ENCODE measurements at regions not wholly inside any gene's neighbourhood (a gene's known extent, or its start where the extent isn't known, plus 50 kb on each side); places are given as distances from the start of the nearest gene placed in this dataset.
A peak's percentile ranks its signal among the peaks of the same experiment; 100 is the strongest.

DNA sequence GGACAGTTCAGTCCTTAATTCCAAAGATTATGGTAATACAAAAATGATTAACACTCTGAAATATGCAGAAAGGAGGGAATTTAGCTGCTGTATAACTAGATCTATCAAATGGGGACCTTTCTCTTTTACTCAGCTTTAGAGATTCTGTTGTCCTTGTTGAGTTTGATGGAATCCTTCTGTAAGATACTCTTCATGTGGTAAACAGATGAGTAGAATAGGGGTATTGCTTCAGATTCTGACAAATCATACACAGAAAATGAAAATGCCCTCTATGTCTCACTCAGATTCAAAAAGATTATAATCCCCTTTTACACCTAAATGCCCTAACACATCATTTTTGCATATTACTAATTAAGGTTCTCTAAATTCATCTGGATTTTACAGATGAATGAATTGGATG is 50.7 kb downstream of the ARHGAP35 start:
- DNase-seq (ENCODE audit: low spot score), result no peak

DNA sequence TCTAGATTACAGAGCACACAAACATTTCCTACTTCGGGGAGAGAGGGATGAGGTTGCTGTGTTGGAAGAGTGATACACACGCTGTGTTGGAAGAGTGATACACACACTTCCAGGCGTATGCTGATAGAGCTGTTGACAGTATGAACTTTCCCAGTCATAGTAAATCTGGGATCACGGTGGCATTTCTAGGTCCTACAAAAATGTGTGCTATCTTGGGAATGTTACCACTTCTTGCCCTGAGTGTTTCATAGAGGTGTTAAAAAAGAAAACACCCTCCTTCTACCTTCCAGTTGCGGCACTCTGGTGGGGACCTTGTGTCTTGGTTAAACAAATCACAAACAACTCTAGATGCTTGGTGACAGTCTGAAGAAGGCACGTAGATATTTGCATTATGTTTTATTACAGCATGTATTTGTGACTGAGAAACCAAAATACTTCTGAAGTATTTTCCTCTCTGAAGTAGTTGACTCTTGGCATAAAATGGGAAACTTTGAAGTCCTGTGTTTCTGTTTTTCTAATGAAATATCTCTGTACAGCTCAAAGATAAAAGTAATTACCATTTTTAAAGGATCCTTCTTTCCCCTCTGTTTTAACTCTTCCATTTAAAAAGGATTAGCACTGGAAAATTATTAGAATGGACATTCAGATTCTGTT is 52.5 kb downstream of the ARHGAP35 start:
- no peak for DNase-seq (ENCODE audit: low spot score)

DNA sequence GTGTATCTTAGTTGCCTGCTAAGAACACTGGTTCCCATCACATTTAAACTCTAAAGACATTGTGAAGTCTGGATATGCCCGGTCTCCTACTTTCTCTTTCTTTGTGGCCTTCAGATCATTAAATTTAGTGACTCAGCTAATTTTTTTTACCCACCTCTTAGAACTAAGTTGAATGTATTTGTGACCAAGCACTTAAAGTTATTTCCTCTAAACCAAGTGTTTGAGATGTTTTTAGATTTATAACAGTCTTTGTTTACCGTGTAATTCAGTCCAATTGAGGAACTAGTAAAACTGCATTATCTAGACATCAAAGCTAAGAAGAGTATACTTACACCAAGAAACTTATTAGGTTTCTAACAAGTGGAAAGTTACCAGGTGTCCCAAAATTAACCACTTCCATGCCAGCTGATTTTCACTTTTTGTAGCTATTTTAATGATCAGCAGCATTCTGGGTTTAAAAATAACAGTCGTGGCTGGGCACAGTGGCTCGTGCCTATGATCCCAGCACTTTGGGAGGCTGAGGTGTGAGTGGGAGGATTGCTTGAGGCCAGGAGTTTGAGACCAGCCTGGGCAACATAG is 53.1 kb downstream of the ARHGAP35 start:
- no peak for DNase-seq (ENCODE audit: low spot score)

DNA sequence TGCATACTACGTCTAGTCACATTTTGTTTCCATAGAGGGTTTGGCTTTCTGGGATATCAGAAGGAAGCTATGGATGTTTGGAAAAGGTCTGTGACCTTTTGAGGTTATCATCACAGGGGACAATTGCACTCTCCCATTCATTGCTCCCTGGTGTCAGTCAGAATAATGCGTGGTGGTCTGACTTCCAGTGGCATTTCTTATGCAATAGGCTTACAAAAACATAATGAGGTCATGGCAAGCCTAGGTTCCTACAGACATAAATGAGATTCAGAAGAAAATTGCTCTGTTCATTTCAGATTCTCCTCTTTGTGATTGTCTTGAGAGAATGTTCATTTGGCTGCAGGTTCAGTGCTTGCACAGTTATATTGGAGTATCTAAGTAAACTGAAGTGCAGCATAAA is 54.6 kb downstream of the ARHGAP35 start:
- no peak for DNase-seq (ENCODE audit: low spot score)

DNA sequence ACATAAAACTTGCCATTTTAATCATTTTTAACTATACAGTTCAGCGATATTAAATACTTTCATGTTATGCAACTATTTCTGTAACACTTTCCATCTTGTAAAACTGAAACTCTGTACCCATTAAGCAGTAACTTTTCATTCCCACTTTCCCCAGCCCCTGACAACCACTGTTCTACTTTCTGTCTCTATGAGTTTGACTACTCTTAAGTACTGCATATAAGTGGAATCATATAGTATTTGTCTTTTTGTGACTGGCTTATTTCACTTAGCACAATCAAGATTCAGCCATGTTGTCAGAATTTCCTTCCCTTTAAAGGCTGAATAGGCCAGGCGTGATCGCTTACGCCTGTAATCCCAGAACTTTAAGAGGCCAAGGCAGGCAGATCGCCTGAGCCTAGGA is 56.2 kb downstream of the ARHGAP35 start:
- no peak for DNase-seq (ENCODE audit: low spot score)

DNA sequence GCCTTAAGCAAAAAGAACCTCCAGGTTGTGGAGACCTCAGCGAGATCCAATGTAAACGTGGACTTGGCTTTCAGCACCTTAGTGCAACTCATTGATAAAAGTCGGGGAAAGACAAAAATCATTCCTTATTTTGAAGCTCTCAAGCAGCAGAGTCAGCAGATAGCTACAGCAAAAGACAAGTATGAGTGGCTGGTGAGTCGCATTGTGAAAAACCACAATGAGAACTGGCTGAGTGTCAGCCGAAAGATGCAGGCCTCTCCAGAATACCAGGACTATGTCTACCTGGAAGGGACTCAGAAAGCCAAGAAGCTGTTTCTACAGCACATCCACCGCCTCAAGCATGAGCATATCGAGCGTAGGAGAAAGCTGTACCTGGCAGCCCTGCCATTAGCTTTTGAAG is 58.5 kb downstream of the ARHGAP35 start:
- no peak for DNase-seq (ENCODE audit: low spot score)

DNA sequence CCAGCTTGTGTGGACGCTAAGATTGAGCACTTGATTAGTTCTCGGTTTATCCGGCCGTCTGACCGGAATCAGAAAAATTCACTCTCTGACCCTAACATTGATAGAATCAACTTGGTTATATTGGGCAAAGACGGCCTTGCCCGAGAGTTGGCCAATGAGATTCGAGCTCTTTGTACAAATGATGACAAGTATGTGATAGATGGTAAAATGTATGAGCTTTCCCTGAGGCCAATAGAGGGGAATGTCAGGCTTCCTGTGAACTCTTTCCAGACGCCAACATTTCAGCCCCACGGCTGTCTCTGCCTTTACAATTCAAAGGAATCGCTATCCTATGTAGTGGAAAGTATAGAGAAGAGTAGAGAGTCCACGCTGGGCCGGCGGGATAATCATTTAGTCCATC is 59.6 kb downstream of the ARHGAP35 start:
- DNase-seq (ENCODE audit: low spot score), result no peak

DNA sequence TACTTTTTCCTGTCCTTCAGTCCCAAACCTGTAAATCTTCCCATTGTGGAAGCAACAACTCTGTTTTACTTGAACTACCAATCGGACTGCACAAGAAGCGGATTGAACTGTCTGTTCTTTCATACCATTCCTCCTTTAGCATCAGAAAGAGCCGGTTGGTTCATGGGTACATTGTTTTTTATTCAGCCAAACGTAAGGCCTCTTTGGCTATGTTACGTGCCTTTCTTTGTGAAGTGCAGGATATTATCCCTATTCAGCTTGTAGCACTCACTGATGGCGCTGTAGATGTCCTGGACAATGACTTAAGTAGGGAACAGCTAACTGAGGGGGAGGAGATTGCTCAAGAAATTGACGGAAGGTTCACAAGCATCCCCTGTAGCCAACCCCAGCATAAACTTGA is 60.3 kb downstream of the ARHGAP35 start:
- no peak for DNase-seq (ENCODE audit: low spot score)

DNA sequence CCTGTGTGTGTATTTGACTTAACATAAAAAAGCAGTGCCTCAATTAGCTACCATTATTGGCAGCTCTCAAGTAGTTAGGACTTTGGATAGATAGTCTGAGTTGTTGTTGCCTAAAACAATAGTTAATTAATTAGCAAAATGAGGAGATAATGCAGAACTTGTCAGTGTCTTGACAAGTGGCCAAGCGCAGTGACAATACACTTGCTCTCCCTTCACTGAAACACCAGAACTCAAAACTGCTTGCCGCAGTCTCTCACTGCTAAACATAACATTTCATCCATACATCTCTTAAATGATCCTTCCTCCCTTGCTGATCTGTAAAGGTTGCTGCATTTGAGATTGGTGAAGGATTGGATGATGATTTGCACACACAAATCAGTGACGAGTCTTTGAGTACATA is 61.7 kb downstream of the ARHGAP35 start:
- DNase-seq (ENCODE audit: low spot score), result no peak

DNA sequence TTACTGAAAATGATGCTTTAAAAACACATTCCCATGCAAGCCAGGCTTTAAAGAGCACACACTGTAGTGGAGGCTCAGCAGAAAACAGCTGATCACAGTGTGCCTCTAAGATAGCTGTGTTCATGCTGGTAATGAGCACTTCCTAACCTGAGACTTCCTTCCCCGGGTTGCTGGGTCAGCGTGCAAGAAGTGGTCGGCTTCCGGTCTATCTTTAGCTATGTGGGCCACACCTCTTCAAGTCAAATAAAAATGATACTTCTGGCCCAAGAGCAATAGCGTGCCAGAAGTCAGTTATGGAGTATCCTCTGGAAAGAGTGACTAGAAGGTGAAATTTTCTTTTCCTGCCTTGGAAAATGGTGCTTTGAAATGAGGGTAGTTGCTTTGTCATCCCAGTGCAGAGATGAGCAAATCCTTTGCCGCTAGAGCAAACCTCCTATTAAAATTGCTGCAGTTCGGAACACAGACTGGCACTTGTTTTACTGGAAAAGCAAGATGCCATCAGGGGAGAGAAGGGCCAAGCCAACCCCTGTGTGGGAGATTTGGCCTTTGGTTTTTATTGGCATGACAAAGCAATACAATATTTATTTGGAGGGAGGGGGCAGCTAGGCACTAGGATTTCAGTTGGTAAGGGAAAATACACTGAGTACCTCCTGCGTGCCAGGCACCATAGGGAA is 64.2 kb downstream of the ARHGAP35 start:
- no peak for DNase-seq (ENCODE audit: low spot score)

DNA sequence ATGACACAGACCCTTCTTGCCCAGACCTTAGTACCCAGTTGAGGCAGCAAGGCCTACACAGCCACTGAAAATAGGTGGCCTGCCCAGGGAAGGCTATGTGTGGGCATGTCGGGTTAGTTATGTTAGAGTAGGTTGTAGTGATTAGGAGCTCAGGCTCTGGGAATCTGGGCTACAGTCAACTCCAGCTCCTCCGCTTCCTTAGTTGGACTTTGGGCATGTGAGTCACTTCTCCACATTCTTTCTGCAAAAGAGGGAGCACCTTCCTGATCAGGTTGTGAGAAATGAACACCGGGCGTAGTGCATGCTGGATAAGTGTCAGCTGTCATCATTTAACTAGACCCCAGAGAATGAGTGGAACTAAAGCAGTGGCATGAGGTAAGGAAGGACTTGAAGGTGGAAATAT is 64.8 kb downstream of the ARHGAP35 start:
- DNase-seq (ENCODE audit: low spot score), result no peak

DNA sequence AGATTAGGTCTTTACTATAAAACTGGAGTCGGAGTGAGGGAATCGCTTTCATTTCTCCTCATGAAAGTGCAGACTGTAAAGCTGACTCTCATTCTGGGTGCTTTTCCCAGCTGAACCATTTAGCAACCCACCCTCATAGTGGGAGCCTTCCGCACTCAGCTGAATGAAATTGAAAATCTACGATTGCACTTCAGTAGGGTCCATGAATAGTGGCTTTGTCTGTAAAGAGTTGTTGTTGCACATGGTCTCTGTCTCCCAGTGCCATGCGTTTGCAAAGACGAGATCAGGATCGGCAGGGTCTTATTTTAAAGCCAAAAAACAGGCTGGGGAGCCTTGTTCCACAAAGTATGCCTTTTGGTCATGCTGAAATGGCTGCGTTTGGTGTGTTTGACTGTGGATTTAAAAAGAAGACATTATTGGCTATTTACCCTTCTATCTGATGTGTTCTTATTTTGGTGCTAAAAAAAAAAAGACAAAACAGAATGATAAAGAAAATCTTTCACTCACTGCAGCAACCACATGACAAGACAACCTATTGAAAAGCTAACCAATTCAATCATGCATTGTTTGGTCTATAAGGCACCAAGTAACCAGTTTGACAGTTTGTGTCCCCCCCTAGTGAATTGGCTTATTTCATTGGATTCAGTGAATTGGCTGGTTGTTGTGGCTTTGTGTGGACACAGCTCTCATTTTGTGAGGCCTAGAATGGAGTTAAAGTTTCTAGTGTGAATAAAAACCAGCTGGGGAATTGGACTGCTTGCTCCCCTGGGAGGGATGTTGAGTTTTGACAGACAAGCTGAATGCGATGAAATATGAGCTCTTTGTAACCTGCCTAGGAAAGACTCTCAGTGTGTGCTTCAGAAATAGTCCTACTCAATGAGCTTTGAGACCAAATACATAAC is 65.6 kb downstream of the ARHGAP35 start:
- peak; percentile 94 for DNase-seq (ENCODE audit: low spot score)

DNA sequence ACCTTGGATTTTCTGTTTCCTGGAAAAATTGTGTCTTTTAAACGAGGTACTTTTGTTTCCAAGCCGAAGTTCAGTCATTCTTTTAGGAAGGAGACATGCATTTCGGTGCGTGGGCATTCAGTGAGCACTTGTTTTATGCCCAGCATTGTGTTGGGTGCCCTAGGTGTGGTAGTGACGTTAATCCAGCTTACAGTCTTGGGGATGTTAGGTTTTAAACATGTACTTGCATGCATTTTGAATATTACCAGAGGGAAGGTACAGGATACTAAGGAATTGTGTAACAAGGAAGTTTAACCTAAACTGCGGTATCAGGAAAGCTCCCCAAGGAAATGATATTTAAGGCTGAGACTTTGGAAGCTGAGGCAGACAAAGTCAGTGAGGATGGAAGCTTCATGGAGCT is 66.3 kb downstream of the ARHGAP35 start:
- no peak for DNase-seq (ENCODE audit: low spot score)

DNA sequence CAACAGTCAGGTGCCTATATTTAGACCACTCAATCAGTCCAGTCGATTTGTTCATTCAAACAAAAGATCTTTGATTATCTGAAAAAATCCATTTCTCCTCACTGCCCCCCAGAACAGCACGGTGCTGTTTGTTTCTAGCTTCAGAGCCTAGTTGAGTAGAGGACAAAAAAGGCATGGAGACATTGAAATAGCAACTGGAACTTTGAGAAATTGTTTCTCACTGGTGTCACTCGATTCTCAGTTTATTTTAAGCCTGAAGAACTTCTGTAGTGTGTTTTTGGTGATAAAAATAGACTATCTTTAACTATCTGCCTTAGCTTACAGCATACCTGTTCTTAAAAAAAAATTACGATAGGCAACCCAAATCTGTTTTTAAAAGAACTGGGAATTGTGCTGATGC is 67.1 kb downstream of the ARHGAP35 start:
- DNase-seq (ENCODE audit: low spot score), result no peak

DNA sequence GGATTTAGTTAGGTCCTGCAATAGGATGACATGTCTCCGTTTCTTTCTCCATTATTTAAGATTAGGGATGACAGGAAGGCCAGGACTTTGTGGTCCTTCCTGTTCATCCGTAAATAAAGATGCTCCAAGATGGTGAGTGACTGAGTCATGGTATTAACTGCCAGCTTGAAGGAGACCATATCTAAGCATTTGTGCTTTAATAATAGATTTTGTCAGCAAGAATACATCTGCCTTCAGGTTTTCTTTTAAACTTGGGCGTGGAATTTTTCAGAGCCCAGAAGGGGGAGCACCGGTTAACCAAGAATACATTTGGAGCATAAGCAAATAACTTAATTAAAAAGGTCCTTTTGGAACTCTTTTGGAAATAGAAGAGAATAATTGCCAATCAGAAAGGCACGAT is 68.2 kb downstream of the ARHGAP35 start:
- no peak for DNase-seq (ENCODE audit: low spot score)

DNA sequence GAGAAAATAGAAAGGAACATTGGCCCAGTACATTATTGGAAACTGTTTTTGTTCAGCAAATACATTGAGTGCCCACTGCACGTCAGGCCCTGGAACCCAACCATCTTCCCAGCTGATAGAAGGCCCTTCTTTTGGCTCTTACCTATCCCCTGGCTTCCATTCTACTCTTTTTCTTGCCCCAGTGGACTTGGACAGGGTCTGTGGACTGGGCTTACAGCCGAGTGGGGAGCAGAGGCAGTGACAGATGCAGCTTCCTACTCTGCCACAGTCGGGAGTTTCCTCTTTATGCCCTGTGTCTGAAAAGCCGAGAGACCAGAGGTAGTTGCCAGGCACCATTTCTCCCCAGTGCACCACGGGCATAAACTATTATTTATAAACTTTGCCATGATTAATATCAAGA is 70.4 kb downstream of the ARHGAP35 start:
- DNase-seq (ENCODE audit: low spot score), result peak; percentile 58

DNA sequence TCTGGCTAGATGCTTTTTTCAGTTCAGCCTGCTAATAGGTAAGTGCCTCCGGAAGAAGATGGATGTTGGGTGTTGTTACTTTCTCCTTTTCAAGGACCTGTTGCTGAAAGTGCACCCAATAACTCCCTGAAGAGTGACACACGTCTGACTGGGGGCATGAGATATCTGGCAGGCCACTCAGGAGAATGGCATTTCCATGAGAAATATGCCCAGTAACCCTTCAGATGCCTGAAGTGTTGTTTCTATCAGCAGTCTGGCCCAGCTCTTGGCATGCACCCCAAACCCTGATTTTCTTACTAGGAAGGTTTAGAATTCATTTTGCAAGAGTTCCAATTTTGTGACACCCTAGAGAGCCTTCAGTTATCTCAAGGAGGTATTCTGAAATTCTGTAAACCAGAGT is 71.5 kb downstream of the ARHGAP35 start:
- no peak for DNase-seq (ENCODE audit: low spot score)

DNA sequence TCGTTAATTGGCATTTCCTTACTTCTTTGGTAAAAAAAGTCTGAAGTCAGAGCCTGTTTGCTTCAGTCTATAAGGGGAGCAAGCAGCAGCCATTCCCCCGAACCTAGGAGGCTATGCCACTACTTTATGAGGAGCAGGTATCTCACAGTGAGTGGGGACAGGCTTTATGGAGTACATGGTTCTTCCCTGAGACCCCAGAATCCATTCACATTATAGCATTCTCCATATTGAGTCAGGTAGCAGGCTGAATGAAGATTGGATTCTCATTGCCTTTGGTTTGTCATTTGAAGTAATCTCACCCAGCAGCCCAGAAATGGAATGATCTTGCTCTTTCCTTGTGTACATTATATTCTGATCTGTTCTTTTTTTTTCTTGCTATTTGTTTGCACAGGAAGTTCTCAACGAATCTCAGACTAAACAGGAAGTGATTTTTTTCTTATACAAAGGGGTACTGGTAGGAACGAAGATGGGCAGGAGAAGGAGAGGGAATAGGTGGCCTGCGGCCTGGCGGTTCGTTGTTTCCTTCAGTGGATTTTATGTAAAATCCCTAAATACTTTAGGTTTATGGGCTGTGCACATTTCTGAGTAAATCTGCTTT is 74.4 kb downstream of the ARHGAP35 start:
- DNase-seq (ENCODE audit: low spot score), result no peak

DNA sequence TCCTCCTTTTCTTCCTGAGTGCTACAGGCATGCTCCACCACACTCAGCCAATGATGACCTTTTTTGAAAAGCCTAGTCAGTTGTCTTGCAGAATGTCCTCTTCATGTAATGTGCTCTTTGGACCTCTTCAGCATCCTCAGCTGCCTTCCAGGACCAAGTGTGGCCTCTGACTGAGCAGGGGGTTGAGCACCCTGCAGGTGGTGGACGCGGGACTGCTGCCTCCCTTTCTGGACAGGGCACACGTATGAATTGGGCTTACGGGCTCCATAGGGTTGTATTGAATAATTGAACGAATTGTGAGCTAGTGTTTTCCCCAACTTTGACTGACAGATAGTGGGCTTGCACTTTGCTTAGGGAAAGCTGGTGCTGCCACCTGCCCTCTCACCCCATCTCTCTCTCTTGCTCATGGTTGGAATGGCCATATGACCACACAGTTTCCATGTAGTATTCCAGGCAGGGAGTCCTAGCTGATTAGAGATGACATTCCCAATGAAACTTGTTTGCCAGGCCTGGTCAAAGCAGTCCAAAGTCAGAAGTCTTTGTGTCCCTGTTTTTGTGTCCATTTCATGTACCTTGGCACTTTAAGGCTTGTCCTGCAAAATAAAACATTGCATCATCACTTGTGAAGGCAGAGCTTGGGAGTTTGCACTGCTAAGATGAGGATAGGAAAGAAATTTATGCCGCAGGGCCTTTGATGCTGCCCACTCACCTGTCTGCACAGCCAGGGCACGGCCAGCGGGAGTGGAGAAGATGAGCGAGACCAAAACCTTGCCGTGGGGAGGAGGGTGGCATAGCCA is 76.3 kb upstream of the NPAS1 start:
- DNase-seq (ENCODE audit: low spot score), result no peak

DNA sequence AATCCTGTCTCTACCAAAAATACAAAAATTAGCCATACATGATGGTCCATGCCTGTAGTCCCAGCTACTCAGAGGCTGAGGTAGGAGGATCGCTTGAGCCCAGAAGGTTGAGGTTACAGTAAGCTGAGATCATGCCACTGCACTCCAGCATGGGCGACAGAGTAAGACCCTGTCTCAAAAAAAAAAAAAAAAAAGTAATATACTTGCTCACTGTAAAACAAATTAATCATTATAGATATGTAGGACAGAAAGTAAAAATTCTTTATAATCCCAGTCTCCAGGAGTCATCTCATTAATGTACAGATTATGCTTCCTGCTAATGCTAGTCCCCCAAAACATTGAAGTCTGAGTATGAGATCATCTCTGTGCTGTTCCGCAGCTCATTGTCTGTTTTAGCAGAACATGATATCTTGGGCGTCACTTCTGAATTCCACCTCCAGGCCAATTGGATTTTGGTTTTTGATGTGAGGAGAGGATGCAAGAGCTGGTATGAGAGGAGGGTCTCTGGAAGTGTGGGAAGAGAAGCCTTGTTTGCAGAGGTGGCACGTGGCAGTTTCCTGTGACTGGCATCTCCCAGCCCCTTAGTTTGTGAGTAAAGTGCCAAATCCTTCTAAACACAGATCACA is 75.4 kb upstream of the NPAS1 start:
- DNase-seq (ENCODE audit: low spot score), result no peak

Measured in putamen (tissue), 1 donor.